GM12874 (cell line): ENCODE measurements at regions not wholly inside any gene's neighbourhood (a gene's known extent, or its start where the extent isn't known, plus 50 kb on each side); places are given as distances from the start of the nearest gene placed in this dataset.

Experiments
- TF ChIP-seq, protein P1 (sequence below): IDR thresholded peaks from 2 replicates; pipeline ENCODE4 v1.5.1; 2011; ENCODE audit warnings: low read depth, mild to moderate bottlenecking, control low read depth, low read length, moderate library complexity; ENCODE audit not compliant: insufficient read depth

GRCh38 chr10:94274142-94274787, 88.5 kb downstream of the NOC3L start:
- TF ChIP-seq, protein P1, sequence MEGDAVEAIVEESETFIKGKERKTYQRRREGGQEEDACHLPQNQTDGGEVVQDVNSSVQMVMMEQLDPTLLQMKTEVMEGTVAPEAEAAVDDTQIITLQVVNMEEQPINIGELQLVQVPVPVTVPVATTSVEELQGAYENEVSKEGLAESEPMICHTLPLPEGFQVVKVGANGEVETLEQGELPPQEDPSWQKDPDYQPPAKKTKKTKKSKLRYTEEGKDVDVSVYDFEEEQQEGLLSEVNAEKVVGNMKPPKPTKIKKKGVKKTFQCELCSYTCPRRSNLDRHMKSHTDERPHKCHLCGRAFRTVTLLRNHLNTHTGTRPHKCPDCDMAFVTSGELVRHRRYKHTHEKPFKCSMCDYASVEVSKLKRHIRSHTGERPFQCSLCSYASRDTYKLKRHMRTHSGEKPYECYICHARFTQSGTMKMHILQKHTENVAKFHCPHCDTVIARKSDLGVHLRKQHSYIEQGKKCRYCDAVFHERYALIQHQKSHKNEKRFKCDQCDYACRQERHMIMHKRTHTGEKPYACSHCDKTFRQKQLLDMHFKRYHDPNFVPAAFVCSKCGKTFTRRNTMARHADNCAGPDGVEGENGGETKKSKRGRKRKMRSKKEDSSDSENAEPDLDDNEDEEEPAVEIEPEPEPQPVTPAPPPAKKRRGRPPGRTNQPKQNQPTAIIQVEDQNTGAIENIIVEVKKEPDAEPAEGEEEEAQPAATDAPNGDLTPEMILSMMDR, result no peak

- TF ChIP-seq, protein P1, result no peak
Measured at GRCh38 chr10:94276140-94276539, 86.6 kb downstream of the NOC3L start.

- TF ChIP-seq, protein P1, result no peak
Measured at GRCh38 chr10:94277450-94277849, 85.3 kb downstream of the NOC3L start.

DNA sequence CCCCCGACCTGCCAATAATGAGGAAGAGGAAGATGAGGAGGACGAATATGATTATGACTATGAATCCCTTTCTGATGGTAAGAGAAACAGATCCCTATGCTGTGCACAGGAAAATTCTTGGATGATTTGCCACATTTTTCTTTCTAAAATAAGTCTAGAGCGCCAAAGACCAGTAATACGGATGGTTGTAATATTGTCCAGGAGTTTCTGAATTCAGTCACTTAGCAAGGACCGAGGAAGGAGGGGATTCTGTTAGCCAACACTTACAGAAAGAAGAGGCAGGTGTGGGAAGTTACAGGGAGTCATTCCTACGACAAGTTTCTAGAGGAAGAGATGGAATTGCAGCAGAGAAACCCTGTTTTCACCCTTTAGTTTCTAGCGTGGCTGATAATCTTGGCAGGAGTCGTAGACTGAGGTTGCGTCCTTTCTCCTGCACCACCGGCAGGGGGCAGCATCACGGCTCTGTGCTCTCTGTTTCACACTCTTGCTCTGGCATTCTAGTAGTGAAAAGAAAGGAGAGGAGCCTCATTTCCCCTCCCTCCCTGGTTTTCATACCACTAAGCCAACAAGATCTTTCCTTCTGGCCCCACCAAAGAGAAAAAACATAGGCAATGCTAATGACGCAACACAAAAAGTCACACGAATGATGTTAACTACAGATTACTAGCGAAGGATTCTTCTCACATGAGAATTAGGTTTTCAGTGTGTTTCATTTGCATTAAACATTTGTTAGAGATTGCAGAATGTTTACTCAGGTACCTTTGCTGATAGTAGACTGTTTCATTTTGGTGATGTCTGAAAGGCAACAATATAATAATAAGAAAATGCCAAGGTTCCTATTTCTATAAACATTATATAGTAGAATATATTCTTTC, 82.7 kb downstream of the NOC3L start:
- TF ChIP-seq, protein P1, result peak; percentile 88

DNA sequence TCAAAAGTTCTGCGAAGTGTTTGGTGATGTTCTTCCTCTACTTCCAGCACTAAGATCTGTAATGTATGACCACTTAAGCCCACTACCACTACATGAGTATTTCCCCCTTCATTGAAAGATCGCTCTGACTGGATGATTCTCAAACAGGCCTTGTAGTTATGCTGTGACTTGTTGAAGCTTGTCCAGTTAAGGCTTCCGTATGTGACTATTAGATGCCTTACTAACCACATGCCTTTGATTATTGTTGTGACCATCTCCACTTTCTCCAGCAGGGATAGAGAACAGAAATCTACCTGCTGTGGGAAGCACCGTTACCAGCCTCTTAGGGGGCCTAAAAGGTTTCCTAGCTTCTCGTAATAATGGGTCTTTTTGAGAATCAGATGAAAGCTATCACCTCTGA, 81.1 kb downstream of the NOC3L start:
- TF ChIP-seq, protein P1, result no peak

GRCh38 chr10:94282369-94282768, 80.4 kb downstream of the NOC3L start:
- TF ChIP-seq, protein P1, result no peak
